GM21717 (cell line): ENCODE measurements at regions not wholly inside any gene's neighbourhood (a gene's known extent, or its start where the extent isn't known, plus 50 kb on each side); places are given as distances from the start of the nearest gene placed in this dataset.

ENCODE experiments used
- ATAC-seq: cut with Tn5 transposase; IDR thresholded peaks from one replicate; pipeline ENCODE4 v1.9.1; 2021; ENCODE audit warnings: mild to moderate bottlenecking, moderate library complexity; ENCODE audit not compliant: unreplicated experiment

- no peak for ATAC-seq
These were observed 51.6 kb upstream of the PRDM8 start for GRCh38 chr4:80145739-80146138.

- no peak for ATAC-seq
These were observed 52.4 kb upstream of the PRDM8 start for GRCh38 chr4:80144676-80145470.

GRCh38 chr4:80143307-80143679, 54.0 kb upstream of the PRDM8 start:
- no peak for ATAC-seq

GRCh38 chr4:80142394-80143306, 54.7 kb upstream of the PRDM8 start:
- ATAC-seq: no peak

- ATAC-seq: no peak
These were observed 55.8 kb upstream of the PRDM8 start for GRCh38 chr4:80141543-80141942.

GRCh38 chr4:80140194-80140593, 57.1 kb upstream of the PRDM8 start:
- ATAC-seq: no peak

GRCh38 chr4:80139671-80140070, 57.6 kb upstream of the PRDM8 start:
- ATAC-seq: no peak

GRCh38 chr4:80138551-80139538, 58.5 kb upstream of the PRDM8 start:
- ATAC-seq: peak; percentile 95

GRCh38 chr4:80137631-80138030, 59.7 kb upstream of the PRDM8 start:
- ATAC-seq: no peak

GRCh38 chr4:80136270-80136669, 61.0 kb upstream of the PRDM8 start:
- no peak for ATAC-seq

GRCh38 chr4:80135702-80136058, 61.6 kb upstream of the PRDM8 start:
- ATAC-seq: no peak

GRCh38 chr4:80134936-80135701, 62.1 kb upstream of the ANTXR2 start:
- ATAC-seq: no peak

GRCh38 chr4:80133240-80133783, 60.3 kb upstream of the ANTXR2 start:
- ATAC-seq: no peak

GRCh38 chr4:80129785-80130184, 56.8 kb upstream of the ANTXR2 start:
- no peak for ATAC-seq

- no peak for ATAC-seq
These were observed 55.9 kb upstream of the ANTXR2 start for GRCh38 chr4:80128941-80129340.

- ATAC-seq: no peak
These were observed 54.9 kb upstream of the ANTXR2 start for GRCh38 chr4:80127870-80128419.

- ATAC-seq: no peak
These were observed 53.4 kb upstream of the ANTXR2 start for GRCh38 chr4:80126435-80126834.

- peak; percentile 45 for ATAC-seq
These were observed 52.5 kb upstream of the ANTXR2 start for GRCh38 chr4:80125252-80126177.
